MCF 10A (cell line): ENCODE measurements at regions not wholly inside any gene's neighbourhood (a gene's known extent, or its start where the extent isn't known, plus 50 kb on each side); places are given as distances from the start of the nearest gene placed in this dataset.

Source experiments
- BruUV-seq: library from RNA; stranded (reverse); fragments of 400-500 nt; replicated peaks from 2 replicates; lab custom pipeline; 2021; lab: Mats Ljungman, UMichigan
- CTCF ChIA-PET: fragments of 300-600 bp; sonication (Branson Sonifier 250); formaldehyde crosslinking; extraction: SDS; loops from one replicate; lab custom pipeline; 2021; ENCODE audit warnings: antibody characterized with exemption, inconsistent platforms; lab: Yijun Ruan, JAX
- POLR2A ChIA-PET: fragments of 300-600, 350-650 bp; sonication (Branson Sonifier 250); formaldehyde crosslinking; extraction: SDS; loops from one replicate; lab custom pipeline; 2020; ENCODE audit warnings: antibody characterized with exemption, inconsistent platforms; lab: Yijun Ruan, JAX
- DNase-seq: peaks from one replicate; pipeline ENCODE4 v3.0.0-alpha.2; 2018; ENCODE audit not compliant: unreplicated experiment
- H3K27ac Mint-ChIP-seq: one replicate; pipeline ENCODE4 v1.8.0; 2022; ENCODE audit warnings: mild to moderate bottlenecking, low read depth, mixed read lengths; ENCODE audit not compliant: unreplicated experiment
- H3K27me3 Mint-ChIP-seq: one replicate; pipeline ENCODE4 v1.8.0; 2022; ENCODE audit warnings: mixed read lengths; ENCODE audit not compliant: insufficient read depth, unreplicated experiment
- H3K36me3 Mint-ChIP-seq: one replicate; pipeline ENCODE4 v1.8.0; 2022; ENCODE audit warnings: mild to moderate bottlenecking, moderate library complexity, mixed read lengths; ENCODE audit not compliant: insufficient read depth, unreplicated experiment
- H3K4me1 Mint-ChIP-seq: one replicate; pipeline ENCODE4 v1.8.0; 2022; ENCODE audit warnings: mixed read lengths; ENCODE audit not compliant: insufficient read depth, unreplicated experiment
- H3K4me3 Mint-ChIP-seq: one replicate; pipeline ENCODE4 v1.8.0; 2022; ENCODE audit warnings: mild to moderate bottlenecking, moderate library complexity, mixed read lengths; ENCODE audit not compliant: unreplicated experiment
- H3K9me3 Mint-ChIP-seq: one replicate; pipeline ENCODE4 v1.8.0; 2022; ENCODE audit warnings: mixed read lengths; ENCODE audit not compliant: unreplicated experiment
- CTCF ChIP-seq: fragments of 200-600 bp; IDR thresholded peaks from one replicate; pipeline ENCODE4 v1.8.0; 2022; ENCODE audit warnings: antibody characterized with exemption, mild to moderate bottlenecking; ENCODE audit not compliant: unreplicated experiment
- intact Hi-C: fragments of 100-400 bp; cut with micrococcal nuclease; formaldehyde crosslinking; loops from 2 replicates; pipeline ENCODE4 v1.14.1; 2022

- intact Hi-C loops = loop anchor here (5.0 kb wide), 1 partner anchor 69 kb away; no protein-coding TSS in a partner anchor
- POLR2A ChIA-PET = no interaction called here
- Mint-ChIP-seq H3K4me3 (no peak overlapping the region), H3K36me3 (no peaks in the 10 kb centered on the region), H3K27ac (no peak overlapping the region), H3K27me3 (no peaks in the 10 kb centered on the region), H3K4me1 (peaks cover 6% of the 10 kb centered on the region), H3K9me3 (no peaks in the 10 kb centered on the region)
- no TSS peak for BruUV-seq
- DNase-seq = no peak
- CTCF ChIA-PET = interaction anchor here (0.8 kb wide), 1 partner anchor 979 kb away, joined by 4 read pairs; no protein-coding TSS in a partner anchor
- TF ChIP-seq CTCF = no peak
Observed at GRCh38 chr5:18203296-18203695, 569.0 kb downstream of the TAF11L14 start.

- ChIA-PET CTCF (no interaction called here), POLR2A (no interaction called here)
- no TSS peak for BruUV-seq
- intact Hi-C loops = no loop called here
- no peak for TF ChIP-seq CTCF
- Mint-ChIP-seq H3K4me1 (no peaks in the 10 kb centered on the region), H3K9me3 (peaks cover 15% of the 10 kb centered on the region), H3K27ac (no peak overlapping the region), H3K4me3 (no peak overlapping the region), H3K36me3 (no peaks in the 10 kb centered on the region), H3K27me3 (no peaks in the 10 kb centered on the region)
- no peak for DNase-seq
Observed at GRCh38 chr5:18213666-18214065, 579.4 kb downstream of the TAF11L14 start.

- no peak for TF ChIP-seq CTCF
- intact Hi-C loops = no loop called here
- Mint-ChIP-seq H3K36me3 (no peaks in the 10 kb centered on the region), H3K9me3 (peaks cover 15% of the 10 kb centered on the region), H3K4me3 (no peak overlapping the region), H3K27ac (no peak overlapping the region), H3K27me3 (no peaks in the 10 kb centered on the region), H3K4me1 (peaks cover 5% of the 10 kb centered on the region)
- DNase-seq = peak; percentile 6
- BruUV-seq = no TSS peak
- ChIA-PET POLR2A (no interaction called here), CTCF (interaction anchor here (0.6 to 0.9 kb wide), 2 partner anchors 26 to 664 kb away, joined by 3 to 4 read pairs; no protein-coding TSS in a partner anchor)
Observed at GRCh38 chr5:18216016-18216415, 581.8 kb downstream of the TAF11L14 start.

GRCh38 chr5:18216729-18217128 is 582.5 kb downstream of the TAF11L14 start:
- POLR2A ChIA-PET = no interaction called here
- BruUV-seq = no TSS peak
- H3K27ac Mint-ChIP-seq = no peak overlapping the region
- H3K27me3 Mint-ChIP-seq = no peaks in the 10 kb centered on the region
- DNase-seq = no peak
- H3K9me3 Mint-ChIP-seq = peaks cover 15% of the 10 kb centered on the region
- no peak for TF ChIP-seq CTCF
- no peaks in the 10 kb centered on the region for H3K36me3 Mint-ChIP-seq
- CTCF ChIA-PET = interaction anchor here (0.6 kb wide), 1 partner anchor 663 kb away, joined by 4 read pairs; no protein-coding TSS in a partner anchor
- no peak overlapping the region for H3K4me3 Mint-ChIP-seq
- intact Hi-C loops = no loop called here
- peaks cover 5% of the 10 kb centered on the region for H3K4me1 Mint-ChIP-seq
